NB4 (cell line): ENCODE measurements at regions not wholly inside any gene's neighbourhood (a gene's known extent, or its start where the extent isn't known, plus 50 kb on each side); places are given as distances from the start of the nearest gene placed in this dataset.

ENCODE experiments used
- DNase-seq: peaks from one replicate; pipeline ENCODE4 v3.0.0; 2010; ENCODE audit warnings: low read depth
- H3K4me3 ChIP-seq: one replicate; pipeline ENCODE4 v1.5.1; 2011; ENCODE audit warnings: mild to moderate bottlenecking, low read depth, low read length, moderate library complexity
- MAX ChIP-seq: IDR thresholded peaks from 2 replicates; pipeline ENCODE4 v1.6.1; 2011; ENCODE audit warnings: low read depth, low read length
- MYC ChIP-seq: IDR thresholded peaks from 2 replicates; pipeline ENCODE4 v1.6.1; 2011; ENCODE audit warnings: low read depth, low read length
- POLR2A ChIP-seq: IDR thresholded peaks from 2 replicates; pipeline ENCODE4 v1.6.1; 2011; ENCODE audit warnings: mild to moderate bottlenecking; ENCODE audit not compliant: insufficient read length; ENCODE audit errors: extremely low read depth
- TF ChIP-seq, protein P1 (sequence below): IDR thresholded peaks from one replicate; pipeline ENCODE4 v1.5.1; 2012; ENCODE audit warnings: low read depth, low read length

DNA sequence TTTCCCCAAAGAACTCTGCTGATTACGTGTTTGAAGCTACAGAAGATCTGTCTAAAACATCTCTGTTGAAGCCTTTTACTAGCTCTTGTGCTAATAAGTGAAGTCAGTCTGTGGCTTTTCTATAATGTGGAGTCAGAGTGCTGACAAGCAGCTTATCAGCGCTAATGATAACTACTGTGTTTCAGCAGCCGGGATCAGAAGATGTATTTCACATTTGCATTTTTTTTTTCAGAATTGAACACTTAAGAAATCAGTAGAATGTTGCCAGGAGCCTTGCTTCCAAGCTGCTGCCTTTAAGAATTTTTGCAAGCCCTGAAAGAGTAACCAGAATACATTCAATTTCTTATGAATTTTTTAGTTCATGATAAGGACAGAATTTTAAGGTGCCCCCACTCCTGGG, 519.4 kb upstream of the NR5A2 start:
- TF ChIP-seq, protein P1, sequence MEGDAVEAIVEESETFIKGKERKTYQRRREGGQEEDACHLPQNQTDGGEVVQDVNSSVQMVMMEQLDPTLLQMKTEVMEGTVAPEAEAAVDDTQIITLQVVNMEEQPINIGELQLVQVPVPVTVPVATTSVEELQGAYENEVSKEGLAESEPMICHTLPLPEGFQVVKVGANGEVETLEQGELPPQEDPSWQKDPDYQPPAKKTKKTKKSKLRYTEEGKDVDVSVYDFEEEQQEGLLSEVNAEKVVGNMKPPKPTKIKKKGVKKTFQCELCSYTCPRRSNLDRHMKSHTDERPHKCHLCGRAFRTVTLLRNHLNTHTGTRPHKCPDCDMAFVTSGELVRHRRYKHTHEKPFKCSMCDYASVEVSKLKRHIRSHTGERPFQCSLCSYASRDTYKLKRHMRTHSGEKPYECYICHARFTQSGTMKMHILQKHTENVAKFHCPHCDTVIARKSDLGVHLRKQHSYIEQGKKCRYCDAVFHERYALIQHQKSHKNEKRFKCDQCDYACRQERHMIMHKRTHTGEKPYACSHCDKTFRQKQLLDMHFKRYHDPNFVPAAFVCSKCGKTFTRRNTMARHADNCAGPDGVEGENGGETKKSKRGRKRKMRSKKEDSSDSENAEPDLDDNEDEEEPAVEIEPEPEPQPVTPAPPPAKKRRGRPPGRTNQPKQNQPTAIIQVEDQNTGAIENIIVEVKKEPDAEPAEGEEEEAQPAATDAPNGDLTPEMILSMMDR = no peak
- no peak for TF ChIP-seq MAX
- TF ChIP-seq POLR2A = no peak
- no peak for TF ChIP-seq MYC
- DNase-seq = no peak
- no peak overlapping the region for H3K4me3 ChIP-seq

- H3K4me3 ChIP-seq = no peak overlapping the region
- no peak for TF ChIP-seq POLR2A
- TF ChIP-seq MAX = no peak
- no peak for TF ChIP-seq MYC
- TF ChIP-seq, protein P1 = no peak
- no peak for DNase-seq
Measured at GRCh38 chr1:199508653-199509052, 518.9 kb upstream of the NR5A2 start.

DNA sequence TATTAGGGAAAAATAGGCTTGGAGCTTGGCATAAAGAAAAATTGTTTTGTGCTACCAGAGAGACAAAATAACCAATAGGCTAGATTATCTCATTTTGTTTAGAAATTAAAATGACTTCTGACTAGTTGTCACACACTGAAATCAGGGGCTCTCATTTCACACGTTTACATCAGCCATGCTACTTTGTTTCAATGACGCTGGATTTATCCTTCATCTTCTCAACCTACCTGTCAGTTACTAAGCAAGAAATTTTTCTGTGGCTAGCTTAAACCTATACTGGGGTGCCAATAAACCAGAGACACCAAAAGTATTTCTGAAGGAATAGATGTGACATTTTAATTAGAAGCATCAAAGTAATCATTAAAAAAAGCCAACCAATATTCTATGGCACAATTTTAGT, 518.1 kb upstream of the NR5A2 start:
- TF ChIP-seq MYC (no peak), POLR2A (no peak), MAX (no peak)
- TF ChIP-seq, protein P1 = no peak
- no peak for DNase-seq
- no peak overlapping the region for H3K4me3 ChIP-seq

DNA sequence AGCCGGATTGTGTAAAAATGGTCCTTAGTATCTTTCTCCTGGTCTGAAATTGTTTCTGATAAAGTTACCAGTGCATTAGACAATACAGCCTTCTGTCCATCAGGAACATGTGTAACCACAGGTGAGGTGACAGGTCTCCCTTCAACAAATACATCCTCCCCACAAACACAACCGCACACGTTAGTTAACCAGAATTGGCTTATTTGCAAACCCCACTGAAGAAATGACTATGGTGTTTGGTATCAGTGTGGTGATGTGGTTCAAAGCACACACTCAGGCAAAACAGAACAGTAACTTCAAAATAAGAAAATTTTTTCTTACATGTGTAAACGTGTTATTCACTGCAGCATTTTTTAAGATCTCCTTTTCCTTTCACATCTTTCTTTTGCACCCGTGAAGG, 517.2 kb upstream of the NR5A2 start:
- TF ChIP-seq, protein P1 = no peak
- TF ChIP-seq MYC (no peak), POLR2A (no peak), MAX (no peak)
- no peak overlapping the region for H3K4me3 ChIP-seq
- DNase-seq = no peak

DNA sequence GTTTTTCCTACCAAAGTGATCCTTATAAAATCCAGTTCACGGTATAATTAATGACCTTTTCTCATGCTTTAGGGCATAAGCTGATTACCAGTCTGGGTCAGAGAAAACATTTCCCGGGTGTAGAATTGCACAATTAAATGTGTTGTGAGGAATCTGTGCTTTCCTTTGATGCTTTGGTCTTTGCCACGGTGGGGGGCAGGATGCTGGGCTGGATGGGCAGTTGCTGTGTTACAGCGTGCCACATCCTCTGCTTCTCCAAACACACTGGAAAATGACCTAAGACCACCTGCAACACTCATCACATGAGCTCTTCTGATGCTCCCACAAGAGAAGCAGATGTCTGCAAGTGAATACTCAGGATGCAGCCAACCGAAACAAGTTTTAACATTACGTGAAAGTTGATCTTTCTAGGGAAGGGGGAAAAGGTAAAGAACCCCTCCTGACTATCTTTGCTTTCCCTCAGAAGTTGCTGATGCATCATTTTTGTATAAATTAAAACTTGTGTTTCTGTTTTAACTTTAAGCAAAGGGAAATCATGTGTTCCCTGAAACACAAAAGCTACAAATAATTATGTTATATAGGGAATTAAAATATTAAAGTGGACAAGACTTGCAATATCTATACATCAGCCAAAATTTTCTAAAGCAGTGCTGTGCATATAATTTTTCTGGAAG, 515.3 kb upstream of the NR5A2 start:
- TF ChIP-seq POLR2A = no peak
- no peak for DNase-seq

GRCh38 chr1:199515261-199515660, 512.2 kb upstream of the NR5A2 start:
- H3K4me3 ChIP-seq = no peak overlapping the region
- no peak for DNase-seq
- TF ChIP-seq MAX (no peak), POLR2A (no peak), MYC (no peak)
- TF ChIP-seq, protein P1 = no peak

More for the DNA sequence above, 515.3 kb upstream of the NR5A2 start:
- H3K4me3 ChIP-seq = no peak overlapping the region
